ENCODE measurements at regions not wholly inside any gene's neighbourhood (a gene's known extent, or its start where the extent isn't known, plus 50 kb on each side); places are given as distances from the start of the nearest gene placed in this dataset.

- intact Hi-C loops (cut with DNase I): no loop called here
- no peak for DNase-seq (ENCODE audit: low spot score)
Measured at GRCh38 chr6:40815731-40816130, 223.3 kb downstream of the UNC5CL start.

- intact Hi-C loops (cut with DNase I): no loop called here
- no peak for DNase-seq (ENCODE audit: low spot score)
Measured at GRCh38 chr6:40810171-40810570, 223.0 kb upstream of the LRFN2 start.

- intact Hi-C loops (cut with DNase I): no loop called here
- no peak for DNase-seq (ENCODE audit: low spot score)
Measured at GRCh38 chr6:40809627-40810026, 222.5 kb upstream of the LRFN2 start.

- no peak for DNase-seq (ENCODE audit: low spot score)
- intact Hi-C loops (cut with DNase I): no loop called here
Measured at GRCh38 chr6:40807484-40807883, 220.3 kb upstream of the LRFN2 start.

- no peak for DNase-seq (ENCODE audit: low spot score)
- intact Hi-C loops (cut with DNase I): no loop called here
Measured at GRCh38 chr6:40806256-40806864, 219.2 kb upstream of the LRFN2 start.

- intact Hi-C loops (cut with DNase I): no loop called here
- no peak for DNase-seq (ENCODE audit: low spot score)
Measured at GRCh38 chr6:40805336-40805735, 218.2 kb upstream of the LRFN2 start.

GRCh38 chr6:40804905-40805304 is 217.7 kb upstream of the LRFN2 start:
- DNase-seq (ENCODE audit: low spot score): no peak
- intact Hi-C loops (cut with DNase I): no loop called here

GRCh38 chr6:40803897-40804702 is 216.9 kb upstream of the LRFN2 start:
- intact Hi-C loops (cut with DNase I): no loop called here
- no peak for DNase-seq (ENCODE audit: low spot score)

GRCh38 chr6:40802481-40802880 is 215.3 kb upstream of the LRFN2 start:
- DNase-seq (ENCODE audit: low spot score): no peak
- intact Hi-C loops (cut with DNase I): no loop called here

GRCh38 chr6:40799296-40800140 is 212.4 kb upstream of the LRFN2 start:
- no peak for DNase-seq (ENCODE audit: low spot score)
- intact Hi-C loops (cut with DNase I): no loop called here

GRCh38 chr6:40798069-40798770 is 211.1 kb upstream of the LRFN2 start:
- intact Hi-C loops (cut with DNase I): no loop called here
- no peak for DNase-seq (ENCODE audit: low spot score)

- intact Hi-C loops (cut with DNase I): no loop called here
- no peak for DNase-seq (ENCODE audit: low spot score)
Measured at GRCh38 chr6:40796260-40797221, 209.4 kb upstream of the LRFN2 start.

GRCh38 chr6:40794586-40794985 is 207.4 kb upstream of the LRFN2 start:
- intact Hi-C loops (cut with DNase I): no loop called here

GRCh38 chr6:40792183-40792582 is 205.0 kb upstream of the LRFN2 start:
- intact Hi-C loops (cut with DNase I): no loop called here

More at GRCh38 chr6:40794586-40794985, 207.4 kb upstream of the LRFN2 start:
- DNase-seq (ENCODE audit: low spot score): no peak

GRCh38 chr6:40791004-40791403 is 203.8 kb upstream of the LRFN2 start:
- intact Hi-C loops (cut with DNase I): no loop called here

More at GRCh38 chr6:40792183-40792582, 205.0 kb upstream of the LRFN2 start:
- no peak for DNase-seq (ENCODE audit: low spot score)

GRCh38 chr6:40788661-40789655 is 201.8 kb upstream of the LRFN2 start:
- DNase-seq (ENCODE audit: low spot score): no peak
- intact Hi-C loops (cut with DNase I): no loop called here

More at GRCh38 chr6:40791004-40791403, 203.8 kb upstream of the LRFN2 start:
- DNase-seq (ENCODE audit: low spot score): no peak

- no peak for DNase-seq (ENCODE audit: low spot score)
- intact Hi-C loops (cut with DNase I): no loop called here
Measured at GRCh38 chr6:40782355-40782754, 195.2 kb upstream of the LRFN2 start.
